GM19023 (cell line): ENCODE measurements at regions not wholly inside any gene's neighbourhood (a gene's known extent, or its start where the extent isn't known, plus 50 kb on each side); places are given as distances from the start of the nearest gene placed in this dataset.

ENCODE experiments used
- ATAC-seq: cut with Tn5 transposase; IDR thresholded peaks from one replicate; pipeline ENCODE4 v1.9.1; 2021; ENCODE audit warnings: mild to moderate bottlenecking, moderate library complexity; ENCODE audit not compliant: unreplicated experiment

GRCh38 chr13:99717959-99718674, 216.8 kb downstream of the TM9SF2 start:
- ATAC-seq, result no peak

GRCh38 chr13:99709134-99709533, 207.9 kb downstream of the TM9SF2 start:
- no peak for ATAC-seq

GRCh38 chr13:99704390-99704789, 203.1 kb downstream of the TM9SF2 start:
- no peak for ATAC-seq

GRCh38 chr13:99703908-99704307, 202.6 kb downstream of the TM9SF2 start:
- no peak for ATAC-seq

DNA sequence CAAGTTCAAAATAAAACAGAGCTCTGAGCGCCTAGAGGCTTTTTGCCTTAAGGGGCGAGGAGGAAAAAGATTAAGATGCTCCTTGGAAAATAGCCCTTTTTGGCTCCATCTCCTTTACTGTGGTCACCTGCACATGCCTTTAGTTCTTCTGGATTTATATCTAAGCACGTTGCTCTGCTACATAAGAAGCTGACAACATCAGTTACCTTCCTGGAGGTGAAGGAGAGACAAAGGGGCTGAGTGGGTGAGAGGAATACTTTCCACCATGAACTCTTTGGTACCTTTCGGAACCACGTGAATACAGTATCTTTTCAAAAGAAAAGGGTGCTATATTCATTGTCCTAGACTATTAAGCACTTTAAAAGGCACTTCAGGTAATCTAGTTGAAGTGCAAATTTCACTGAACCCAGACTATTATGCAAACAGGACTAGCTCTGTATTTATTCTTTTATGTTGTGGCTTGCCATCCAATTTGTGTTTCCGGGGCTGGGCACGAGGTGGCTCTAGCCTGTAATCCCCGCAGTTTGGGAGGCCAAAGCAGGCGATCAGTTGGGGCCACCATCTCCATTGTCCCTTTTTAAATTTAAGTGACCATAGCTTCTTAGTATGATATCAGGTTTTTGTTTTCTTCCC, 201.5 kb downstream of the TM9SF2 start:
- ATAC-seq, result no peak

- ATAC-seq, result no peak
Observed at GRCh38 chr13:99700468-99700867, 199.2 kb downstream of the TM9SF2 start.

- ATAC-seq, result no peak
Observed at GRCh38 chr13:99698816-99699099, 197.5 kb downstream of the TM9SF2 start.

- ATAC-seq, result no peak
Observed at GRCh38 chr13:99698010-99698815, 196.9 kb downstream of the TM9SF2 start.

DNA sequence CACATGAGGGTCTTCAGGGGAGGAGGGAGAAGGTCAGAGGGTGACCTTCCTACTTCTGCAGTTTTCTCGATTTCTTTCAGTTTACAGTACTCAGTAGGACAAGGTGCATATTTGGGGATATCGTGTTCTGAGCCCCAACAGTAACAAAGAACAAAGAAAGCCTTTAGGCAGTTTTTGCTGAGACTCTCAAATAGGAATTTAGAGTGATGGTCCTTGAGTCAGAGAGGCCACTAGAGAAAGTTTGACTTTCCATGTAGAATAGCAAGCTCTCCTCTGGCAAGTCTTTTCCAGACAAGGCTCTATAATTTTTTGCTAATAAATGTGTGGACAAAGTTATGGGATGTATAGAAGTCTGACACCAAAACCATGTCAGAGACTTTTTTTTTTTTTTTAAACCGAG, 194.6 kb downstream of the TM9SF2 start:
- ATAC-seq, result no peak

- ATAC-seq, result no peak
Observed at GRCh38 chr13:99693852-99694611, 192.8 kb downstream of the TM9SF2 start.

DNA sequence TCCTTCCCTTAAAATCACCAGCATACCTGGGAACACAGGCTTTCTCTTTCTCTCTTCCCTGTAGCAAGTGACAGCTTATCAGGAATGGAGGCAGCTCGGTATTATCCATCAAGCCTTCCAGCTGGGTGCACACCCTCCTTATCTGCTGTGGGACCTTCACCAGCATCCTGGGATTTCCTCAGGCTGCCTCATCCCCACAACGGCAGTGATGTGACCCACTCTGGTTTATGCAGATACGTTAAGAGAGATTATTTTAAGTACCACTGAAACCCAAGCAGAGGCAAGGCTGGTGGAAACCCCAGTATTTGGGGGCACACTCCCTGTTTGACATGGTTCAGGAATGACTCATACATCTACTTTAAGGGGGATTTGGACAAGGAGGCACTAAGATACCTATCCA, 192.1 kb downstream of the TM9SF2 start:
- no peak for ATAC-seq

DNA sequence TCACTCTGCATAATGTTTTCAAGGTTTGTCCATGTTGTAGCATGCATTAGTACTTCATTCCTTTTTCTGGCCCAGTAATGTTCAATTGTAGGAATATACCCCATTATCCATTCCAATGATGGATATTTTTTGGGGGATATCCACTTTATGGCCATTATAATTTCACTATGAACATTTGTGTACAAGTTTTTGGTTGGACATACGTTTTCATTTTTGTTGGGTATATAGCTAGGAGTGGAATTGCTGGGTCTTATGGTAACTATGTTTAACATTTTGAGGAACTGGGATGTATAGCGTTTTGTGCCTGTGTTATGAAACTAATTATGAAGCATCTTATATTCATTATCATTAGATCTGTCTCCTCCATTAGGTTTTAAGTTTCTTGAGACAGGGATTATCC, 191.6 kb downstream of the TM9SF2 start:
- ATAC-seq, result no peak

DNA sequence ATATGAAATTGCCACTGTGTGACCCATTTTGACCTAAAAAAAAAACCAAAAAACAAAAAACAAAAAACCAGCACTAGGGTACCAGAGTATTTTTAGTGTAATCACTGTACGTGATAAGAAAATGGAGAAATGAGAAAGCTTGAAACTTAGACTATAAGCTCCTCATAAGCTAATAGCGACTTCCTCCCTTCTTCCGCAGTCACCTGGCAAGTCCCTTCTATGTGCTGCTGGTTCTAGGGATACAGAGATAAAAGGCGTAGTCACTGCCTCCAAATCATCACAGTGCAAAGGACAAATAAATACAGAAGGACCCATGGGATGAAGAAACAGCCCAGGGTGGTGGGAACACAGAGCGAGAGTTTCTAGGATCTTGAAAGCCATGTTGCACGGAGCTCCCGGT, 190.3 kb downstream of the TM9SF2 start:
- no peak for ATAC-seq

DNA sequence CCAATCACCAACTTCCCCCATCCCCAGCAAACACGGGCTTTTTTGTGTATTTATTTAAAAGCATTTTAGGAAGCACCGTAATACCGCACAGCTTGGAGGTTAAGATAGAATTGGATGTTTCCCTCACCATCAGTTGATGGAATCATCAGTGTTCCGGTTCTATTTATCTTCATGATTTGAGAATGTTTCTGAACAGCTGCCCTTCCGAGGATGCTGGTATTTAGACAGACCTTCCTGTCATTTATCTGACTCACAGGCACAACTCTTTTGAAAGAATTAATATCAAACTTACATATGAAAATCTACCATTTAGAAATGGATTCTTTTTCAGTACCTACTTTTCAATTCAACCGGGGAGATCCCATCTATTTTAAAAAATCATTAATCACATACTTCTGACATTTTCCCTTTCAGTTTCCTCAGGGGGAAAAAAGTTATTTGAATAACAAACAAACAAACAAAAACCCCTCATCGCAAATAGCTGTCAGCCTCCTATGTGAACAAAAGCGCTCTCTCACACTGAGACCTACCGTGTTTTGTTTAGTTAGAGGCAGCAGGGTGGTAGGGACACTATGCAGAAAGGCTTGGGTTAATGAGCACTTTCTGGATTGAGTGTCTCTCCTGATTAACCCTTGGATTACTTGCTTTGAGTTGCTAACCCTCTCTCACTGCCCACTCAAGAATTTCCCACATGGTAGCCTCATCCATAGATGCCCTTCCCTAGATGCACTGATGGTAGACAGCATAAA, 189.3 kb downstream of the TM9SF2 start:
- ATAC-seq, result no peak

DNA sequence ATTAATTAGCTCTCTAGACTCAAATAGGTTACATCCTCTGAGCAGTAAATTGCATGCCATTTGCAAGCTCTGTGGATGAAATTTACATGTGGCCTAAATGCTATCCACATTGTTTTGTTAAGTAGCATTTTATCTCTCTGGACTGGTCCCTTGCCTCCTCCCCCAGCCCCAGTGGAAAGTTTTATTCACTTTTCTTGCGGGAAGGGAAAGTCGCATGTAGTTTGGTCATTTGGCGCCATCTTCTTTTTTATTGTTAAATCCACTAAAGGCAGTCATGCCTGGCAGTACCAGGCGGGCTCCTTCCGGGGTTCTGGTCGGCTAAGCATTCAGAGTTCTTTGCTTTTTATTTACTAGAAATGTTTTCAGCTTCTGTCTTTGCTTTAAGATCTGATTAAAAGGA, 188.7 kb downstream of the TM9SF2 start:
- no peak for ATAC-seq

DNA sequence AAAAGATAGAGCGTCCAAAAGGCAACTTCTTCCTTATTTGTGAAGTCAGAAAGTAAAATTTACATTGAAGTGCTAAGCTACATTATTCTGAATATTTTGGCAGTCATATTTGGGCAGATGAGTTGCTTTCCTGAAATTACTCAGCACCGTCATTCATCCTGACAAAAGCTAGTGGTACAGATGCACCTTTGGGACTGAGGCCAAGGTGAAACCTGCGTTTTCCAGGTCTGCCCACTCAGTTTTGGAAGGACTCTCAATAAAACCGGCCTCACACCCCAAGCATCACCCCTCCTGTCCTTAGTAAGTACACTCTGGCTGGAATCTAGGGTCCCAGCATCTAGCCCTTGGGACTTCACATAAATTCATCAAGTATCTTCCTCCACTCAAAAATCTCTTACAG, 187.5 kb downstream of the TM9SF2 start:
- ATAC-seq, result no peak

DNA sequence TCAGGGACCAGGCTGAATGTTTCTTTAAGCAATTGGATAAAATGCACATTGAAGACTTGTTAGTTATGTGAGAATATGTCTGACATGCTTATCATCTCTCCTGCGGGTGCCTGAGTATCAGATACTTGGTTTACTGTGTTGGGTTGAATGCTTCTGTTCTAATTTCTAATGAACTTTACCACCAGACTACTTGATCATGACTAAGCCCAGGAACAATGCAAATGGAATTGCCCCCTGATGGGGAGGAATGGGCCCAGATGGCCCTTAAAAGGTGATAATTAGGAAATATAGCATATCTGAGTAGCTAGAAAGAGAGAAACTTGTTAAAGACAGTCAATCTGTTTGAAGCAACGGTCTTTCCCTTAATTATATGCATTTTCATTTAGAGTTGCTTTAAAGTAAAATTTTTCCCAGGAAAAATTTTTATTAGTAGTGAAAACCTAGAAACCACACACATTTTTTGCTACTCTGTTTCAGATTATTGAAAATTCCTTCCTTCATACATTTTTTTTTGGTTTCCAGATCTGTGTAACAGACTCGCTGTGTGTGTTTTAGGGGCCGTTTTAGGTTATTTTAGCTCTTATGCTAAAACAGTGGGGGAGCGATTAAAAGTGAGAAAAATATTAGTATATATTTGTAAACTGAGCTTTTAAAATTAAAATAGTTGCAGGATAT, 186.6 kb downstream of the TM9SF2 start:
- ATAC-seq, result no peak

DNA sequence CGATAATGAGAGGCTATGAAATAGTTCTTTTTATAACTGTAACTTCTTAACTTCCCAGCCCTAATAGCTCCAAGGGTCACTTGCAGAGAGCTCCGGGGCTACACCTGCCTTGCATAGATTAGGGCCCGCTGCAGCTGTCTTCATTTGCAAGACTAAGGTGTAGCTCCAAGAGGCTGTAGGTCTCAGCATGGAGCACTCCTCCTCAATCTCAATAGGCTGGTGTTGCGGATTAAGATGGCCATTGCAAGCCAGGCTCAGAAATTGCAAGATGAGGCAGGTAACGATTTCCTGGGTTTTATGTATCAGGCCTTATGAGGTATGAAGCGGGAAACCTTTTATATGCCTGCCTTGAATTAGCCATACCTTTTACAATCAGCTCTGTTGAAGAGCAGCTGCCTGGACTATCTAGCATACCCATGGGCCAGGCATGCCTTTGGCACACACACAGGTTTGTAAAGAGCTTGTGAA, 185.7 kb downstream of the TM9SF2 start:
- no peak for ATAC-seq

GRCh38 chr13:99686157-99686572, 184.9 kb downstream of the TM9SF2 start:
- ATAC-seq, result no peak

- no peak for ATAC-seq
Observed at GRCh38 chr13:99681695-99682094, 180.4 kb downstream of the TM9SF2 start.
